SK-N-SH treated with all-trans-retinoic acid at 6 μM for 48 hours (cell line): ENCODE measurements at regions not wholly inside any gene's neighbourhood (a gene's known extent, or its start where the extent isn't known, plus 50 kb on each side); places are given as distances from the start of the nearest gene placed in this dataset.

Source experiments
- ARNTL ChIP-seq: fragments of 450-650 bp; formaldehyde crosslinking; IDR thresholded peaks from 2 replicates; pipeline ENCODE4 v1.5.0; 2020; ENCODE audit warnings: low read depth, mild to moderate bottlenecking, moderate library complexity, borderline replicate concordance
- CREB5 ChIP-seq: fragments of 250-450 bp; sonication (Bioruptor Pico); IDR thresholded peaks from 2 replicates; pipeline ENCODE4 v1.5.1; 2020; ENCODE audit warnings: low read depth, mild to moderate bottlenecking, moderate library complexity
- CSDC2 ChIP-seq: fragments of 250-450 bp; sonication (Bioruptor Pico); IDR thresholded peaks from 2 replicates; pipeline ENCODE4 v1.5.0; 2020; ENCODE audit warnings: mild to moderate bottlenecking, moderate library complexity
- CSRNP3 ChIP-seq: fragments of 250-450 bp; sonication (Bioruptor Pico); IDR thresholded peaks from 2 replicates; pipeline ENCODE4 v1.5.1; 2021; ENCODE audit warnings: mild to moderate bottlenecking, moderate library complexity
- PATZ1 ChIP-seq: fragments of 250-450 bp; sonication (Bioruptor Pico); IDR thresholded peaks from 2 replicates; pipeline ENCODE4 v1.8.0; 2020; ENCODE audit warnings: mild to moderate bottlenecking, moderate library complexity, borderline replicate concordance
- PPARA ChIP-seq: fragments of 250-450 bp; sonication (Bioruptor Pico); IDR thresholded peaks from 2 replicates; pipeline ENCODE4 v1.5.0; 2020; ENCODE audit warnings: mild to moderate bottlenecking, borderline replicate concordance
- TCF4 ChIP-seq: fragments of 250-450 bp; sonication (Bioruptor Pico); IDR thresholded peaks from 2 replicates; pipeline ENCODE4 v1.8.0; 2021; ENCODE audit warnings: mild to moderate bottlenecking, moderate library complexity, borderline replicate concordance
- ZNF565 ChIP-seq: fragments of 450-650 bp; formaldehyde crosslinking; conservative IDR thresholded peaks from 2 replicates; pipeline ENCODE4 v1.5.0; 2020; ENCODE audit warnings: low read depth, mild to moderate bottlenecking, moderate library complexity

- no peak for TF ChIP-seq CSDC2 (CRISPR knock-in tag)
- TF ChIP-seq PATZ1 (CRISPR knock-in tag), result no peak
- no peak for TF ChIP-seq ARNTL (CRISPR knock-in tag)
- no peak for TF ChIP-seq CREB5 (CRISPR knock-in tag)
- TF ChIP-seq CSRNP3 (CRISPR knock-in tag), result no peak
- no peak for TF ChIP-seq TCF4 (CRISPR knock-in tag)
- no peak for TF ChIP-seq ZNF565
- no peak for TF ChIP-seq PPARA (CRISPR knock-in tag)
Measured at GRCh38 chr5:3657364-3658022, 61.9 kb downstream of the IRX1 start.
